Duodenal mucosa (tissue), 2 donors: ENCODE measurements at regions not wholly inside any gene's neighbourhood (a gene's known extent, or its start where the extent isn't known, plus 50 kb on each side); places are given as distances from the start of the nearest gene placed in this dataset.

ENCODE experiments used
- H3K27ac ChIP-seq: one replicate; pipeline ENCODE4 v1.7.0; 2013; ENCODE audit warnings: low read depth, low read length
- H3K27me3 ChIP-seq, 2 donors: one replicate each; pipeline ENCODE4 v1.7.0; 2013; ENCODE audit warnings: low read length in 2 of 2, control low read depth in 1 of 2; ENCODE audit not compliant: insufficient read depth in 2 of 2, control insufficient read depth in 1 of 2
- H3K36me3 ChIP-seq, 2 donors: one replicate each; pipeline ENCODE4 v1.7.0; 2013; ENCODE audit warnings: low read length in 2 of 2, control low read depth in 1 of 2; ENCODE audit not compliant: insufficient read depth in 2 of 2, control insufficient read depth in 1 of 2
- H3K4me1 ChIP-seq, 2 donors: one replicate each; pipeline ENCODE4 v1.7.0; 2013; ENCODE audit warnings: low read length in 2 of 2, control low read depth in 1 of 2; ENCODE audit not compliant: insufficient read depth in 2 of 2, control insufficient read depth in 1 of 2
- H3K4me3 ChIP-seq, 2 donors: one replicate each; pipeline ENCODE4 v1.7.0; 2013; ENCODE audit warnings: low read length in 2 of 2, low read depth in 1 of 2
- H3K9ac ChIP-seq, 2 donors: one replicate each; pipeline ENCODE4 v1.7.0; 2013; ENCODE audit warnings: low read length in 2 of 2, low read depth in 1 of 2
- H3K9me3 ChIP-seq, 2 donors: one replicate each; pipeline ENCODE4 v1.7.0; 2013; ENCODE audit warnings: low read length in 2 of 2, control low read depth in 1 of 2; ENCODE audit not compliant: control insufficient read depth in 1 of 2

- H3K4me3 ChIP-seq = no peak overlapping the region
- H3K4me1 ChIP-seq = peaks cover 3 to 17% of the 10 kb centered on the region in 2 donors
- H3K36me3 ChIP-seq = no peaks in the 10 kb centered on the region
- no peak overlapping the region for H3K27ac ChIP-seq
- H3K9ac ChIP-seq = no peak overlapping the region
- H3K27me3 ChIP-seq = no peaks in the 10 kb centered on the region
- H3K9me3 ChIP-seq = no peaks in the 10 kb centered on the region
Measured at GRCh38 chr6:105781248-105781647, 304.9 kb upstream of the PRDM1 start.

- H3K4me1 ChIP-seq = peaks cover 3 to 12% of the 10 kb centered on the region in 2 donors
- H3K9me3 ChIP-seq = peaks cover under 1 to 6% of the 10 kb centered on the region in 2 donors
- no peak overlapping the region for H3K9ac ChIP-seq
- no peak overlapping the region for H3K27ac ChIP-seq
- H3K36me3 ChIP-seq = no peaks in the 10 kb centered on the region
- H3K4me3 ChIP-seq = no peak overlapping the region
- no peaks in the 10 kb centered on the region for H3K27me3 ChIP-seq
Measured at GRCh38 chr6:105780146-105780860, 305.8 kb upstream of the PRDM1 start.

- H3K9me3 ChIP-seq = peaks cover 3 to 10% of the 10 kb centered on the region in 2 donors
- H3K27me3 ChIP-seq = no peaks in the 10 kb centered on the region
- no peak overlapping the region for H3K9ac ChIP-seq
- no peak overlapping the region for H3K4me3 ChIP-seq
- no peak overlapping the region for H3K27ac ChIP-seq
- H3K4me1 ChIP-seq = peaks cover 3 to 11% of the 10 kb centered on the region in 2 donors
- no peaks in the 10 kb centered on the region for H3K36me3 ChIP-seq
Measured at GRCh38 chr6:105779110-105779509, 307.0 kb upstream of the PRDM1 start.

GRCh38 chr6:105775095-105775494, 311.0 kb upstream of the PRDM1 start:
- H3K4me3 ChIP-seq = no peak overlapping the region
- peaks cover 3 to 10% of the 10 kb centered on the region in 2 donors for H3K9me3 ChIP-seq
- H3K4me1 ChIP-seq = no peaks in the 10 kb centered on the region
- no peak overlapping the region for H3K9ac ChIP-seq
- no peak overlapping the region for H3K27ac ChIP-seq
- H3K36me3 ChIP-seq = no peaks in the 10 kb centered on the region
- H3K27me3 ChIP-seq = no peaks in the 10 kb centered on the region

- H3K27me3 ChIP-seq = no peaks in the 10 kb centered on the region
Measured at GRCh38 chr6:105774247-105774646, 311.9 kb upstream of the PRDM1 start.

GRCh38 chr6:105771313-105771970, 314.7 kb upstream of the PRDM1 start:
- Histone ChIP-seq H3K27me3 (no peaks in the 10 kb centered on the region), H3K36me3 (no peaks in the 10 kb centered on the region), H3K4me1 (no peaks in the 10 kb centered on the region), H3K27ac (no peak overlapping the region), H3K4me3 (no peak overlapping the region), H3K9me3 (peaks cover 3 to 10% of the 10 kb centered on the region in 2 donors), H3K9ac (no peak overlapping the region)

More at GRCh38 chr6:105774247-105774646, 311.9 kb upstream of the PRDM1 start:
- H3K9me3 ChIP-seq = peaks cover 3 to 10% of the 10 kb centered on the region in 2 donors
- H3K4me1 ChIP-seq = no peaks in the 10 kb centered on the region
- H3K9ac ChIP-seq = no peak overlapping the region
- H3K36me3 ChIP-seq = no peaks in the 10 kb centered on the region
- no peak overlapping the region for H3K27ac ChIP-seq
- no peak overlapping the region for H3K4me3 ChIP-seq

GRCh38 chr6:105769987-105770386, 316.1 kb upstream of the PRDM1 start:
- Histone ChIP-seq H3K9ac (no peak overlapping the region), H3K27ac (no peak overlapping the region), H3K27me3 (no peaks in the 10 kb centered on the region), H3K9me3 (peaks cover 0 to under 1% of the 10 kb centered on the region in 2 donors), H3K36me3 (no peaks in the 10 kb centered on the region), H3K4me1 (no peaks in the 10 kb centered on the region), H3K4me3 (no peak overlapping the region)

GRCh38 chr6:105769197-105769596, 316.9 kb upstream of the PRDM1 start:
- Histone ChIP-seq H3K27ac (no peak overlapping the region), H3K9ac (no peak overlapping the region), H3K9me3 (no peaks in the 10 kb centered on the region)

GRCh38 chr6:105767541-105767940, 318.6 kb upstream of the PRDM1 start:
- Histone ChIP-seq H3K27me3 (no peaks in the 10 kb centered on the region), H3K9me3 (no peaks in the 10 kb centered on the region)

More at GRCh38 chr6:105769197-105769596, 316.9 kb upstream of the PRDM1 start:
- Histone ChIP-seq H3K36me3 (no peaks in the 10 kb centered on the region), H3K4me1 (no peaks in the 10 kb centered on the region), H3K4me3 (no peak overlapping the region), H3K27me3 (no peaks in the 10 kb centered on the region)

GRCh38 chr6:105765239-105765638, 320.9 kb upstream of the PRDM1 start:
- Histone ChIP-seq H3K27me3 (no peaks in the 10 kb centered on the region), H3K9me3 (no peaks in the 10 kb centered on the region), H3K4me3 (no peak overlapping the region), H3K9ac (no peak overlapping the region), H3K27ac (no peak overlapping the region), H3K4me1 (peaks cover 0 to 5% of the 10 kb centered on the region in 2 donors), H3K36me3 (no peaks in the 10 kb centered on the region)

More at GRCh38 chr6:105767541-105767940, 318.6 kb upstream of the PRDM1 start:
- no peak overlapping the region for H3K4me3 ChIP-seq
- H3K9ac ChIP-seq = no peak overlapping the region
- H3K4me1 ChIP-seq = no peaks in the 10 kb centered on the region
- no peak overlapping the region for H3K27ac ChIP-seq
- H3K36me3 ChIP-seq = no peaks in the 10 kb centered on the region
